ENCODE measurements at regions not wholly inside any gene's neighbourhood (a gene's known extent, or its start where the extent isn't known, plus 50 kb on each side); places are given as distances from the start of the nearest gene placed in this dataset.
"Not testable (repeated sequence)": the region's sequence is repeated elsewhere in the genome, so short reads cannot be mapped to it uniquely, and the experiment has no call there.

DNA sequence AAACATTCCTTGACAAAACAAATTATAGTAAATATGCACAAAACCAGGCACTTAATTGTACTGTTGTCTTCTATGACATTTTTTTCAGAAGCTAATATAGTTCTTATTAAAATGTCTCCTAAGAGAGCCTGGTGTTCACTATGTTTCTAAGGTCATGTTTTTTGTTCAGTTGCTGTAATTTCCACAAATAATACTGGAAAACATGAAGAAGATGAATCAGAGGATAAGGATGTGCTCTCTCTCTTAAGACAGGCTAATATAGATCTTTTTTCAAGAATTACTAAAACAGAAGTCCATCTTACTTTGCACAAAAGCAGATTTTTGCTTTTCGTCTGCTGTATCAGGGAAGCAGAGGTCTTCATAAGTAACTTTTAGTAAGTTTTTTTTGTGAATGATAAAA lies 823.0 kb upstream of the NECTIN3 start:
- no peak for DNase-seq

DNA sequence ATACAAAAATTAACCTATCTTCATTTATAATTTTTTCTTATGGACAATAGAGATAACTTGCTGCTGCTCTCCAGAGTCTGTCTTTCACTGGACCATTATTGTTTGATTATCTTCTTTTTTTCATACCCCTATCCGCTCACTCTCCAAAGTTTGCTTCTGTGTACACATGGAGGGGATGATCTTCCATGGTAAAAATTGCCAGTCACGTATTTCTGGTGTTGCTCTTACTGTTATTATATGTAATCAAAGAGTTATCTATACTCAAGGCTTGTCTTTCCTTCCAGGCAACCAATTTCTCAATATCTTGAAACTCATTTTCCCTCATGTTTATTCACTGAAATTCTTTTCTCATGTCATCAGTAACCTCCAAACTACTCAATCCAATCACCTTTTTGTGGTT lies 817.8 kb upstream of the NECTIN3 start:
- DNase-seq, result no peak

DNA sequence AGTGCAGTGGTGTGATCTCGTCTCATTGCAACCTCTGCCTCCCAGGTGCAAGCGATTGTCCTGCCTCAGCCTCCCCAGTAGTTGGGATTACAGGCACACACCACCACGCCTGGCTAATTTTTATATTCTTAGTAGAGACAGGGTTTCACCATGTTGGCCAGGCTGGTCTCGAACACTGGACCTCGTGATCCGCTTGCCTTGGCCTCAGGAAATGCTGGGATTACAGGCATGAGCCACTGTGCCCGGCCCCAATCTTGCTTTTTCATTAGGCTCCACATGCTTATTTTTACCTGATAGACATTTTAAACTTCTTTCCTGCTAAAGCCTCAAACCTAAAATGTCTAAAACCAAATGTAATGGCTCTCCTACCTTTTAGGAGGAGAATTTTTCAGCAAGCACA lies 817.0 kb upstream of the NECTIN3 start:
- DNase-seq, result no peak

DNA sequence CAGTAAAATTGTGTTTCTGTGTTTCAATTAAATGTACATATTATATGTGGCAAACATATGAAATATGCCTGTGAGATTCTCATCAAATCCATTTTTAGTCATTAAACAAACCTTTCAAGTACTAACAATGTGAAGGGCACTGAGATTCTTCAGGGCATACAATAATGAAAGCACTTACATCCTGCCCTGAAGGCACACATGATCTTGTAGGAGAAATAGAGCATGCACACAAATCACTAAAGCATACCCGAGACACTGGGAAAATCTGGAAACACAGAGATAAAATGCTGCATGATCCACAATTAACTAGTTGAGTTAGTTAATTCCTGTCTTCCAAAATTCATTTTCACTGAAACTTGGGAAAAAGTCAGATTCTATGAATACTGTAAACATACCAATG lies 810.5 kb upstream of the NECTIN3 start:
- DNase-seq, result no peak

DNA sequence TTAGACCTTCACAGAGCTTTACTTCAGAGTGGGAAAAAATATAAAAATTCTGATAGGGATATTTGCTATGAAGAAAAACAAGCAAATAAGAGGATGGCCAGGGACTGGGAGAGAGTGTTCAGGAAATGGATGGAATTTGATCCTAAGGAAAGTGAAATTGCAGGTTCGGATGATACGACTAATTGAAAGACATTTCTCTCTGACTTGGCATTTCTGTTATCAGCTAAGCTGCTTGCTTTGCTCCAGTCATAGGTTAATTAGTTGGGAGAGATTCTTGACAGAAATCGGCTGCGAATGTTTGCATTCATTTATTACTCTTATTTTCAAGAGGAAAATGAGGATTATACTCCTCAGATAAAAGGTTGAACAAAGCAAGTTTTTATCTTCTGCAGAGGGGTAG lies 808.7 kb upstream of the NECTIN3 start:
- DNase-seq, result no peak

DNA sequence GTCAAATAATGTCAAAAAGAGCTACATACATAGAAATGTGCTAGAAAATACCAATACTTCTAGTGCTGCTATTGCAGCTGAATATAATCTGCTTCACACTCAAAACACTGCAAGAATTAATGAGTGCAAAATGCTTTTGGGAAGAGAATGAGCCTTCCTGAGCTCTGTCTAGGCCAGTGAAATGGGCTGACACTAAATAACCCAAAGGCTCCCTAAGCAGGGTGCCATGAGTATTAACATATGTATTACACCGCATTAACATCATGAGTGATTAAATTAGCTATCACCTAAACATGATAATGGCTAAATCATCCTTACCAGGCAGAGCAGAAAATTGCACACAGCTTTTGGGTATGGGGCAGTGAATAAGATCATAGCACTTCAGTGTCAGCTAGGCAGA lies 806.3 kb upstream of the NECTIN3 start:
- DNase-seq, result no peak

DNA sequence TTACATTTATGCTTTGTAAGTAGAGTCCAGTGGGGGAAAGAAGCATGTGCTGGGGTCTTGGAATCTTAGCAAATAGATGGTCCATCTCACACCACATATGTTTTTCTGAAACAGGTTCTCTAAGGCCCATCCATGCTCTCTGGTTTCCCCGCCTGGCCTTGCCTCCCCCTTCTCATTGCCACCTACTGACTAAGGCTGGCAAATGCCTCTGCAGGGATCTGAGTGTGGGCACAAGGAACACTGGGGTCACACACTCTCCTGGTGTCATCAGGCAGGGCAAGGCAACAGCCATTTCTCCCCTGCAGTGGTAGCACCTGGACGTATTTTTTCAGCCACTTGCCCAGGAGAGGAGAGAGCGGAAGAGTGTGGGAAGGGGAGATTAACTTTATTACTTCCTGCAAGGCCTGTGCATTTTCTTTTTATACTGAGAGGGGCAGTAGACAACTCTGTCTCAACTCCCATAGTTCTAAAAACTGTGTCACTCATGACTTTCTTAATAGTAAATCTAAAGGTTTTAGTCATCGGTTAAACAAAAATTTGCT lies 804.2 kb upstream of the NECTIN3 start:
- DNase-seq, result no peak

DNA sequence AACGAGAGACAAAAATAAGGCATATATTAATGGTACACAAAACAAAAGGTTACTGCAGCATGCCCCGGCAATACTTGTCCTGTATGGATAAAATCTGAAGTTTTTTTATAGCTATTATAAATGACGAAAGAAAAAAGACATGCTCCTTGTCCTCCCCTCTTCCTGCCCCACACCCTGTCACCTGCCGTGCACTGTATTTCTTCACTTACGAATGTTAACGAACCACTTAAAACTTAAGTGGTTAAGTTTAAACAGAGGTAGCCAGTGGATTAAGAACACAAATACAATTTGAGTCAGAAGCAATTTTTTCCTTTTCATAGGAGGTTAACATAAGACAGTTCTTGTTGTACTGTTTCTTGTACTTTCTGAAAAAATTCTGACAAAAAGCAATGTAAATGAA lies 799.1 kb upstream of the NECTIN3 start:
- no peak for DNase-seq

DNA sequence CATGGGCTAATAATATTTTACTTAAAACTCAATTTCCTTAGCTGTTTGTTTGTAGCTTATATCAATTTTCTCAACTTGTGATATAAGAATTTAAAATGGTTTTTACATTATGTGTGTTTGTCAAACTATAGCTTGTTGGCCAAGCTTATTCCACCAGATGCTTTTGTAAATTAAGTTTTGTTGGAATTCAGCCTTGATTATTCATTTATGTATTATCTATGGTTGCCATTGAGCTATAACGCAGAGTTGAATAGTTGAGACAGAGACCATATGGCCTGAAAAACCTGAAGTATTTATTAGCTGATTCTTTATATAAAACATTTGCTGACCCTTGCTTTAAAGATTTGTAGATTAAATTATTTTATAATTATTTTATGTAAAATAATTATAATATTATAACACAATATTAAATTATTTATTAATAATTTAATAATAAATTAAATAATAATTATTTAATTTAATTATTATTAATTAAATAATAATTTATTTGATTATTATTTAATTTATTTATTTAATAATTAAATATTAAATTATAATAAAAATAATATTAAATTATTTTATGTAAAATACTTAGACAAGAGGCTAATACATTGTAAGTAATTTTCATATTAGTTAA lies 779.6 kb upstream of the NECTIN3 start:
- no peak for DNase-seq

DNA sequence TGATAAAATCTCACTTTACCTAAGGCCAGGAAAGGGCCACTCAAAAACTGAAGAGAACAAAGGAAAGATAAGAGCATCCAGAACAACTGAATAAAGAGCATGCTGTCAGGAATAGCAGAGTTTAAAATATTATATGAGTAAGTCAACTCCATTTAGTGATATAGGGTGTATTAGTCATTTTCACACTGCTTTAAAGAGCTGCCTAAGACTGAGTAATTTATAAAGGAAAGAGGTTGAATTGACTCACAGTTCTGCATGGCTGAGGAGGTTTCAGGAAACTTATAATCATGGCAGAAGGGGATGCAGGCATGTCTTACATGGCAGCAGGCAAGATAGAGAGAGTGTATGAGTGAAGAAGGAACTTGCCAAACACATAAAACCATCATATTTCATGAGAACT lies 778.0 kb upstream of the NECTIN3 start:
- DNase-seq, result no peak

DNA sequence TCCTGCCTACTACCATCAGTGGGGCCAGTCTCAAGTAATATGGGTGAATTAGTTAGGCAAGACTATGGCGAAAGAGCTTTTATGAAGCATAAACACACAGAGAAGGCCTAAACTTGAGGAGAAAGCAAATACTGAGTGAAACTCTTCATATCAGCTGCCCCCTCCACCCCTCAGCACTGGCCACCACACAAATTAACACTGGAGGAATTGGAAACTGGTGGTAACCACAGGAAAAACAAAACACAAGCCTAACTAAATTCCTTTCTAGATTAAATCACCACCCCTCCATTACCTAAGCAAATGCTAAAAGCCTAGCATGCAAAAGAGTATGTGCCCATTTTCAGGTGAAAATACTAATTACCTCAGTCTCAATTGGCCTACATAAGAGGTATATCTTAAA lies 774.7 kb upstream of the NECTIN3 start:
- DNase-seq, result no peak

DNA sequence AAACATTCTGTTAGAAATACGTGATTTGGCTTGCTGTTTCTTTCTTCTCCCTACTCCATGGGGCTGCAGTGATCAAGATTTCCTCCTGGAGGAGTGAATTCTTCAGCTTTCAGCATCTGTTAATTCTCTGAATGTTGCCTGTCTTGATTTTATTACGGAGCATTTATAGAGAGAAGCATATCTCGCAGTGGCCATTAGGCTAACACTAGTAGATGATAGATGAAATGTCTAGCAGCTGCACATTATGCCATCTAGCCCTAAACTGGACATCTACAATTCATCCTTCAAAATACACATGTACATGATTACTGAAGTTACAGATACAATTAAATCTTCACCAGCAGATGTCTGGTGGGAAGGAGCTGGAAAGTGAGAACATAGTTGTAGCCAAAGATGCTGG lies 769.8 kb upstream of the NECTIN3 start:
- no peak for DNase-seq

DNA sequence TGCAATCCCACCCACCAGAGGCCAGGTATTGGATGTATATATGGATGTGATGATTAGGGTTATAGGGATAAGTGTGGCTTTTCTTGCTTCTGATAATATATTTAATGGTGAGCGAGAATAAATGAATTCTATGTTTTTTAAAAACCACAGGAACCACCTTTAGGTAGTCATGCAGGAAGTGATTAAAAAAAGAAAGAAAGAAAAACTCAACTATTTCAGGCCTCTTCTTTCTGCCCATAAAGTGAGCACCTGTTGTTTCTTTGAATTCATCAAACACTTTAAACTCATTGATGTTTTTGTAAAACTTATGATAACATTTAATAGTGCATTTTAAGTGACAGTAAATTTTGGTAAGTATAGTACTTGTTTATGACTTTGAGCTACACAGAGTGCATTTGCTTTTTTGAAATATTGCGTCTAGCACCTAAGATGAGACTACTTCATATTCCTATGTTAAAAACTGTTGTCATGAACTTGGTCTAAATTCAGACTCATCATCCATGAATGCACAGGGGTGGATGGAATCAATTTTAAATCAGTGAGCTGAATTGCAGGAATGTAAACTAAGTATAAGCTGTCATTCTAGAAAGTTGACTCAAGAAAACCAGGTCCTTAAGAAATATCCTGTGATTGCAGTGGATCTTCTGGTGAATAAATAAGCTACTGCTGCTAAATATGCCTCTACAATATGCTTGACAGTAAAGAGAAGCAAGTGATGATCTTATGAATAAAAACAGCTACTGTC lies 764.4 kb upstream of the NECTIN3 start:
- no peak for DNase-seq

DNA sequence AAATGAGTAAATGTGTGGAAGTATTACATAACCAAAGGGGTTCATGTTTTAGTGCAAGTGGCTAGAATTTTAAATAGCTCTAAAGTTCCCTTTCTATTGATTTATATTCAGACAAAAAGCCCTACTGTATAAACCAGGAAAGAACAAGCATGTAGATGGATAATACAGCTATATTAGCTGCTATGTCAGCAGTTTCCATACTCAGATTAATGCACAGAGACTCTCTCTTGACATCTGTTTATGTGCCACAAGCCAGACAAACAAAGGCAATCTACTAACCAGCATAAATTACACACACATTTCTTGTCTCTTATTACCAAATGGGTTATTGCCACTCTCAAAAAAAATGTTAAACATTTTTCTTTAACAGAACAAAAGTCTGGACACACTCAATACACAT lies 760.1 kb upstream of the NECTIN3 start:
- DNase-seq, result no peak

DNA sequence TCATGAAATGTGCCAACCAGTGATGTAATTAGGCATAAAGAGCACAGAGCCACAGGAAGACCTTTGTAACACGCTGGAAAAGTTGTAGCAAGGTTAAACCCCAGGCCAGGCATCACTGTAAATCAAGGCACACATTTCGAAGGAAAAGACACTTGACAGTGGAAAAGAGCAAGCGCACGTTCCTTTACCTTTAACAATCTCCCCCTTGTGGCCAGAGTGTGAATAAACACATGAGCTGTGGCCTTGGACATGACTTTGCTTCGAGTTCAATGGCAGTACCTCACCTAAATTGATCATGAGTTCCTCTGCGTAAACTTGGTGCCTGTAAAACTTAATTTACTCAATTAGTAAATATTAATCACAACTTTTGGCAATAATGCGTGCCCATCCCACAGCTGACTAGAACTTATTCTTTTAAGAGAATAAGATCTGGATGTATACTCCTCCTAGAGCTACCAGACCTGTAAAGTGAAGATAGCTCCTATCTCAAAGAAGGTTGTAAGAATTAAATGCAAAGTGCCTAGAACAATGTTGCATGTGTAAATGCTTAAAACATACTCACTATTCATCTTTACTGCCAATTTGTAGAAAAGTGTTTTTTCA lies 757.0 kb upstream of the NECTIN3 start:
- peak; percentile 3 for DNase-seq

DNA sequence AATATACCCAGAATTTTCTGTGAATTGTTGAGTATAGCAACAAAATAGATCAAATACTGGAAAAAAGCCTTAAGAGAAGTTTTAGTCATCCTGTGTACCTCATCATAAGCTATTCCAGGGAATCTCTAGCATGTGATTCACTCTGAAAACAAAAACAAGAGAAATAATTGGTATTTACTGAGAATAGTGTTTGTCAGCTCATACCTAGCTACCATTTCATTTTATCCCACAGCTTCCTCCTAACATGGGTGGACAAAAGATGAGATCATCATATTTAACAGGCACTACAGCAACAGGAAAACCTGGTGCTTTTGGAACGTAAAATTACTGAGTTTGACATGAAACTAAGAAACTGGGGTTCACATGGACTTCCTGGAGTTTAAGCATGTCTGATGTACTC lies 753.5 kb upstream of the NECTIN3 start:
- no peak for DNase-seq

DNA sequence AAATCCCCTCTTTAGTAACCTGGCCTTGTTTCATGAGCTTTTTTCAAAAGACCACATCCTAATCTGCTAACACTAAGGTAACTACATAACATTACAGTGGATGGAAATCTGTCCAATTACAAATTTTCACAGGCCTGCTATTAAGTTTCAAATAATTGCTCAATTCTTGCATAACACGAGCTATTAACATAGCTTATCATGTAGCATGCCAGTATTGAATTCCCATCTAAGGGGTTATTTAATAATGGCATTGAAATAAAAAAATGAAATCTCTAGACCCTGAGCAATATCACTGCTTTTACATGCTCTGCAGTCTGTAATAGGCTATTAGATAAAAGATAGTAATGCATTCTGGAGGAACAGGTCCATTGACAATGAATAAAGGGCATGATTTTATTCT lies 748.3 kb upstream of the NECTIN3 start:
- DNase-seq, result no peak

DNA sequence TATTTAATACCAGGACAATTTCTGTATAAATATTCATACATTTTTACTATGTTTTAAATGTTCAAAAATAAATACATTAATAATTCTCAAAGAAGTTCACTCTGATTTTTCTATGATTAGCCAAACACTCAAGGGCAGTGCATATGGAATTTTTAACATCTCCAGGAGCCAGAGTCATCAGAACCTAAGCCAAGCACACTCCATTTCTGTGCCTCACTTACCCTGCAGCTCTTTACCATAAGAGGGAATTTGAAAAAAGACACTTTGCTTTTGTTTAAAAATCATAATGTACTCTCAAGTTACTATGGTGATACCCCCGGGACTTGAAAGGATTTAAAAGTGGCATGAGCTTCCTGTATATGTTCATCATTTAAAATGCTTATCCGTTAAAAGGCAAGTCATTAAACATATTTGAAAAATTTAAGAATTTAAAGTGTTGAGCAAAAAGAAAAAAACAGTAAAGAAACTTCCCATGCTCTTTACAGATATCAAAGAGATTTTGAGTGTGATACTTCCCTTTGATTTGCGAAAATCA lies 747.4 kb upstream of the NECTIN3 start:
- no peak for DNase-seq

DNA sequence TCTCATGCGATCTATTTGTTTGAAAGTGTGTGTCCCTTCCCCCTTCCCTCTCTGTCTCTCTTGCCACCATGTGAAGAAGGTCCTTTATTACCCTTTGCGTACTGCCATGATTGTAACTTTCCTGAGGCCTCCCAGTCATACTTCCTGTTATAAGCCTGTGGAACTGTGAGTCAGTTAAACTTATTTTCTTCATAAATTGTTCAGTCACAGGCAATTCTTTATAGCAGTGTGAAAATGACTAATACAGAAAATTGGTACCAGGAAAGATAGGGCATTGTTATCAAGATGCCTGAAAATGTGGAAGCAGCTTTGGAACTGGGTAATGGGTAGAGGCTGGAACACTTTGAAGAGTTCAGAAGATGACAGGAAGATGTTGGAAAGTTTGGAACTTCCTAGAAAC lies 743.7 kb upstream of the NECTIN3 start:
- DNase-seq, result no peak

DNA sequence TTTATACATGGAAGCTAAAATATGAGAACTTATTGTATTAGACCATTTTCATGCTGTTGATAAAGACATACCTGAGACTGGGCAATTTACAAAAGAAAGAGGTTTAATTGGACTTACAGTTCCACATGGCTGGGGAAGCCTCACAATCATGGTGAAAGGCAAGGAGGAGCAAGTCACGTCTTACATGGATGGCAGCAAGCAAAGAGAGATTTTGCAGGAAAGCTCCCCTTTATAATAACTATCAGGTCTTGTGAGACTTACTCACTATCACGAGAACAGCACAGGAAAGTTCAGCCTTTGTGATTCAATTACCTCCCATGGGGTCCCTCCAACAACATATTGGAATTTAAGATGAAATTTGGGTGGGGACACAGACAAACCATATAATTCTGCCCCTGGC lies 740.1 kb upstream of the NECTIN3 start:
- not testable (repeated sequence) for DNase-seq

DNA sequence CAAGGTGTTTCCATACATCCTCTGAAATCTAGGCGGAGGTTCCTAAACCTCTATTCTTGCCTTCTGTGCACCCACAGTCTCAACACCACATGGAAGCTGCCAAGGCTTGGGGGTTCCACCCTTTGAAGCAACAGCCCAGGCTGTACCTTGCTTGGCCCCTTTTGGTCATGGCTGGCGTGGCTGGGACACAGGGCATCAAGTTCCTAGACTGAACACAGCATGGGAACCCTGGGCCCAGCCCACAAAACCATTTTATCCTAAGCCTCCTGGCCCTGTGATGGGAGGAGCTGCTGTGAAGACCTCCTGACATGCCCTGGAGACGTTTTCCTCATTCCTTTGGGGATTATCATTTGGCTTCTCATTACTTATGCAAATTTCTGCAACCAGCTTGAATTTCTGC lies 739.0 kb upstream of the NECTIN3 start:
- DNase-seq, result no peak

DNA sequence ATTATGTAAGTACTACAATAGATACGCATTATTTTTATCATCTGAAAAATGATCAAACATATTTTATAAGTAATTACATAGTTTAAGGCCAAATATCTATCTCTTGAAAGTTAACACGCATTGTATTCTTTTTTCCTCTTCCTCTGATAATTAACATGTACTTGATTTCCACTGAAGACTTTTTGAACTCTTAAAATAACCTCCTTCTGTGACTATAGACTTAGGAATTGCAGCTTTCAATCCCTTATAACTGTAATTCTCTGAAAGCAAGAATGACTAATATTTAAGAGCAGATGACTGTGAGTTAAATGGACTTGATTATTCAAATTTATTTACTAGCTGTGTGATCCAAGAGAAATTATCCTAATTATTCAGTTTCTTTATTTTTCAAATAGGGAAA lies 730.6 kb upstream of the NECTIN3 start:
- no peak for DNase-seq

DNA sequence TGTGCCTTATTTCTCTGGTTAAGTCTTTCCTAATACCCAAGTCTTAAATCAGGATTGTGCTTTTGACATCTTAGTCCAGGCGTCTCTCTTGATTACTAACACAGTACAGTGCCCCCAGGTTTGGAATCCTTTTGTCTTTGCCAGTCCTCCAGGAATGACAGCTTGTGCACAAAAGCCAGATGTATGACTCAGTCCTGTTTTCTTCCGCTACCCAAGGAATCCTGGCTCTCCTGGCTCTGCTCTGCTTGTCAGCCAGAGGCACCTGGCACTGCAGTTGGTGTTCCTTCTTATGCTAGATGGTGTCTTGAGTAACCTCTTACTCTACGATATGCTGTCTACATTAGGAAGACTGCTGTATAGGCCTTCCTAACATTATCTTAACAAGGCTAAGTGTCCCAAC lies 728.2 kb upstream of the NECTIN3 start:
- DNase-seq, result no peak

DNA sequence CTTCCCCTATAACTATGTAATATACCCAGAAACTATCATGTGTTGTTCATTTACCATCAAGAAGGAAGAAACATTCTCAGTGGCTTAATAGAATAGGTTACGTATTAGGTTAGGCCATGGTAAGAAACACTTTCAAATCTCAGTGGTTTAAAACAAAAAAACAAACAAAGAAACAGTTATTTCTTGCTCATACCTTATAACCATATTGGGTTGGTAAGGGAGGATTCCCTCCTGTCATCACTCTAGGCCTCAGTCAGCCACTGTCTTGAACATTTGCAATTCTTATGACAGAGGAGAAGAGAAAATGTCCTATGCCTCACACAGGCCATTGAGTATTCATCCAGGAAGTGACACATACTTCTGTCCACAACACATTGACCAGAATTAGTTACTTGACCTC lies 727.7 kb upstream of the NECTIN3 start:
- no peak for DNase-seq
